Stomach smooth muscle (tissue), 2 donors: ENCODE measurements at regions not wholly inside any gene's neighbourhood (a gene's known extent, or its start where the extent isn't known, plus 50 kb on each side); places are given as distances from the start of the nearest gene placed in this dataset.

Source experiments
- H3K27ac ChIP-seq: one replicate; pipeline ENCODE4 v1.7.0; 2013; ENCODE audit warnings: mild to moderate bottlenecking, low read length, inconsistent platforms
- H3K27me3 ChIP-seq, 2 donors: one replicate each; pipeline ENCODE4 v1.7.0; 2013; ENCODE audit warnings: low read length in 2 of 2; ENCODE audit not compliant: insufficient read depth in 2 of 2, control insufficient read depth in 1 of 2
- H3K36me3 ChIP-seq, 2 donors: one replicate each; pipeline ENCODE4 v1.7.0; 2013; ENCODE audit warnings: low read length in 2 of 2; ENCODE audit not compliant: control insufficient read depth in 2 of 2, insufficient read depth in 2 of 2
- H3K4me1 ChIP-seq: one replicate; pipeline ENCODE4 v1.7.0; 2013; ENCODE audit warnings: low read length; ENCODE audit not compliant: control insufficient read depth, insufficient read depth
- H3K4me3 ChIP-seq, 2 donors: one replicate each; pipeline ENCODE4 v1.7.0; 2013; ENCODE audit warnings: low read length in 2 of 2
- H3K9ac ChIP-seq, 2 donors: one replicate each; pipeline ENCODE4 v1.7.0; 2013; ENCODE audit warnings: low read length in 2 of 2, mild to moderate bottlenecking in 1 of 2
- H3K9me3 ChIP-seq, 2 donors: one replicate each; pipeline ENCODE4 v1.7.0; 2013; ENCODE audit warnings: low read length in 2 of 2; ENCODE audit not compliant: control insufficient read depth in 2 of 2
- donor health status: healthy.
- donor health status: Pancreatic carcinoma.

DNA sequence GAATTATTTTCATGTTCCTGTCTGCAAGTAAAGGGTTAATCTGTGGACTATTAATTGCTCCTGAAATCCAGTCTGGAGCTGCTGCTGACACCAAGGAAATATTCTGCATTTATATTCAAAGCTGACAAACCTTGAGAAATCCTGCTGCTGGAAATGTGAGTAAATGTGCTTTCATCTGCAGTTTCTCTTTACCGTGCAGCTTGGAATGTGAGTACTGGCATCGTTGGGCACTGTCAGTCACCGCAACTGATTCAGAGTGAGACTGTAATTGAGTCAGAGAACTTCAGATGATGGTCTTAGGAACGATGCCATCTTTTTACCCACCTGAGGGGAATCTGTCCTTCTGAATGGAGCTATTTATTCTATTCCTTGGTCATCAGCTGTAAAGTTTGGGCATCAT lies 420.6 kb downstream of the SIPA1L2 start:
- H3K9ac ChIP-seq: no peak overlapping the region
- no peaks in the 10 kb centered on the region for H3K36me3 ChIP-seq
- no peaks in the 10 kb centered on the region for H3K4me1 ChIP-seq
- no peaks in the 10 kb centered on the region for H3K27me3 ChIP-seq
- H3K9me3 ChIP-seq: no peaks in the 10 kb centered on the region
- H3K4me3 ChIP-seq: no peak overlapping the region
- no peak overlapping the region for H3K27ac ChIP-seq

DNA sequence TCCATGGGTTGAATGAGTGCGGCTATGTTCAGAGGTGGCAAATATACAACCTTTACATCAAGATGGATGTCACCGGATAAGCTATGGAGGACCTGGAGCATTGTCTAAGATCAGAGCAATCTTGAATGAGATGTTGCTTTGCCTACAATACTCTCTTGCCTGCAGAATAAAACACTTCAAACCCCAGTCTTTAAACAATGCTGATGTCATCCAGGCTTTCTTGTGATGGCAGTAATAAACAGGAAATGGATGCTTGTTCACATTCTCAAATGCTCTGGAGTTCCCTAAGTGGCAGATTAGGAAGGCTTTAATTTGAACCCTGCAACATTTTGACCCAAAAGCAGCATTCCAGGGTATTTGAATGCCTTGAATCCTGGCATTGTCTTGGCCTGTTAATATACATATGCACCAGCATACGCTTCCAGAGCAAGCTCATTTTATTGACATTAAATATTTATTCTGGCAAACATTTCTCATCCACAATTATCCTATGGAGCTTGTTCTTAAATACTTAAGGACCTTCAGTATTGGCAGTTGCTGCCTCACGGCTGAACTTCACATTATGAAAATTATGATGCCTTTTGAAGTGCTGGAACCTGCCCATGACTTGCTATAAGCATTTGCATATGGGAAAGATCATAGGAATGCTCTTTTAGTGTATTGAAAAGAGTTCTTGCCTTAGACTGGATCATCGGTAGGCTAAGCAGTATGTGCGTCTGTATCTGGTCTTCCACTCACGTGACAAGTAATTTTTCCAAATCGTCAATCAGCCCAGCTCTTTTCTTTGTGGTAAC lies 422.7 kb downstream of the SIPA1L2 start:
- no peak overlapping the region for H3K4me3 ChIP-seq
- H3K9me3 ChIP-seq: no peaks in the 10 kb centered on the region
- H3K27ac ChIP-seq: no peak overlapping the region
- no peak overlapping the region for H3K9ac ChIP-seq
- H3K36me3 ChIP-seq: no peaks in the 10 kb centered on the region
- no peaks in the 10 kb centered on the region for H3K4me1 ChIP-seq
- no peaks in the 10 kb centered on the region for H3K27me3 ChIP-seq

GRCh38 chr1:232204269-232204668 lies 425.7 kb downstream of the SIPA1L2 start:
- no peaks in the 10 kb centered on the region for H3K27me3 ChIP-seq

DNA sequence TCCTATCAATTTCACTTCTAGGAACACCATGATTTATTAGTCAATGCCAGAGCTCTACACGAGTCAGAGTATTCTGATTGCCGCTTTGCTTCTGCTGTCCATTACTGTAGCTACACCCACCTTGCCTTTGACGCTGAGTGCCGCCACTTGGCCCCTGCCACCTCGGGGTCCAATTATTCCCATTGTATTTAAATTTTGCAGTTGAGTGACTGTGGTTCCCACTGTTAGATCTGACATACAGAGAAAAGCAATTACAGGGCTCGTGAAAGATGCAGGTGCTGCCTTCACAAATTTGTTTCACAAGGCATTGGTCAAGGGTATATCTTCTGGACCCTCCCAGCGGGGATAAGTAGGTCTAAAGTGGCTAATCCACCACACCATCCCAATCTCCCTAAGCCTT lies 428.9 kb downstream of the SIPA1L2 start:
- Histone ChIP-seq H3K4me1 (no peaks in the 10 kb centered on the region), H3K27ac (no peak overlapping the region), H3K4me3 (no peak overlapping the region), H3K9me3 (peaks cover 0 to 7% of the 10 kb centered on the region in 2 donors), H3K9ac (no peak overlapping the region), H3K27me3 (no peaks in the 10 kb centered on the region), H3K36me3 (no peaks in the 10 kb centered on the region)

More at GRCh38 chr1:232204269-232204668, 425.7 kb downstream of the SIPA1L2 start:
- H3K4me3 ChIP-seq: no peak overlapping the region
- no peaks in the 10 kb centered on the region for H3K36me3 ChIP-seq
- H3K27ac ChIP-seq: no peak overlapping the region
- peaks cover 0 to 7% of the 10 kb centered on the region in 2 donors for H3K9me3 ChIP-seq
- no peak overlapping the region for H3K9ac ChIP-seq
- H3K4me1 ChIP-seq: no peaks in the 10 kb centered on the region

DNA sequence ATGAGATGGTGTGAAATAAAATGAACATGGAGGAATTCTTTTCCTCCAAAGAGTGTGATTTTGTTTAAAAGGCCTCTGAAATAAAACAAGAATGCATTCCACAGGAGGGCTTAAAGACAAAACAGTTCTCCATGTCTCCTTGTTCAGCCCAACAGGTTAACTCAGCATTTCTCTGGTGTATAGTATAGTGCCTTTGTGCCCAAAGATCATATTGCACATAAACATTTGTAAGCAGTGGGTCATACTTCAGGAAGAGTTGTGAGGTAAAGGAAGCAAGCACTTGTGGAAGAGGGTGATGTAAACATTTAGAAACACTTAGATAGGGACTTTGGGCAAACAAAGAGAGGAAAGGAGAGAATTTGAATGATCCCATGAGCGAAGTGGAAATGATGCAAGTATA lies 433.9 kb downstream of the SIPA1L2 start:
- peaks cover 2% of the 10 kb centered on the region for H3K4me1 ChIP-seq
- H3K27ac ChIP-seq: no peak overlapping the region
- no peaks in the 10 kb centered on the region for H3K27me3 ChIP-seq
- H3K9ac ChIP-seq: no peak overlapping the region
- no peaks in the 10 kb centered on the region for H3K36me3 ChIP-seq
- peaks cover 0 to 7% of the 10 kb centered on the region in 2 donors for H3K9me3 ChIP-seq
- H3K4me3 ChIP-seq: no peak overlapping the region

- no peaks in the 10 kb centered on the region for H3K36me3 ChIP-seq
- H3K27ac ChIP-seq: no peak overlapping the region
- no peak overlapping the region for H3K9ac ChIP-seq
- peaks cover 2% of the 10 kb centered on the region for H3K4me1 ChIP-seq
- H3K9me3 ChIP-seq: no peaks in the 10 kb centered on the region
- no peak overlapping the region for H3K4me3 ChIP-seq
- H3K27me3 ChIP-seq: no peaks in the 10 kb centered on the region
Observed at GRCh38 chr1:232194424-232194823, 435.5 kb downstream of the SIPA1L2 start.

DNA sequence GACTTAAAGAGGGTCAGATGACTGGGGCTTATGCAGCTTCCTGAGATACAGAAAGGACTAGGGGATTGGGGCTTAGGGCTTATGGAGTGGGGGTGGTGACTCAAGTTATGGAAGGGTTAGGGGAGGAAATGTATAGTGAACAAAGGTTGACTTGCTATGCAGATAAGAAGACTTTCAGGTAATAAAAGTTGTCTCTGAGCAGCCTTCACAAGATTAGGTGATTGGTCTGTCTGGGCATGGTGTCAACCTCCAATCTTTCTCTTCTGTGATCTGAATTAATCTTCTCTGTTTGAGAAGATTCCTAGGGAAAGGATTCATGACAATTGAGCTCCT lies 436.5 kb downstream of the SIPA1L2 start:
- H3K36me3 ChIP-seq: no peaks in the 10 kb centered on the region
- no peak overlapping the region for H3K4me3 ChIP-seq
- H3K27me3 ChIP-seq: no peaks in the 10 kb centered on the region
- no peak overlapping the region for H3K9ac ChIP-seq
- H3K9me3 ChIP-seq: no peaks in the 10 kb centered on the region
- no peak overlapping the region for H3K27ac ChIP-seq
- peaks cover 2% of the 10 kb centered on the region for H3K4me1 ChIP-seq

DNA sequence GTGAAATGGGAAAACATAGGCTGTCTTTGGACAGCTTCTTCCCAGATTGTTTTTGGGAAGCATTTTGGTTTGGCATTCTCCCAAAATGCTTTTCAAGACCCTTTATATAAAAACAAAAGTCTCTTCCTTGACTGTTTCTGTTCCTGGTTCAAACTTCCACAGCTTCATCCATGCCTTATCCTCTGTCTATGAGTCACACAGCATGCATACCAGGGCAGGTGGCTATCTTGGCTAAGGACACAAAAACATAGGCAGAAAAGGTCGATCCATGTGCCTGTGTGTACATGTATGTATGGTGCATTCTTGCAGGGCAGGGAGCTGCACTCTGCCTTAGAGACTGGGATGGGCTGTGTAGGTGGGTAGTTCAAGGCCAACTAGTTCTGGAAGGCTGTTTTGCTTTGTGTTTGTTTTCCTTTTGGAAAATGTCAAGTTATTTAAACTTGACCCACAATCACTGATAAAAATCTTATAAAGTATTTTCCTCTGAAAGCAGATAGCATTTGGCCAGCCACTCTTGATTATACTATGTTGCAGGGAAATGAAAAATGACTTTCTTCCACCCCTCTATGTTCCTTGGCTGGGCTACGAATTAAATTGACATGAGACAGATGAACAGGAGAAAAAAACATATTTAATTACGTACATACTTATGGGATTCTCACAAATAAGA lies 437.0 kb downstream of the SIPA1L2 start:
- Histone ChIP-seq H3K9ac (no peak overlapping the region), H3K4me1 (peaks cover 2% of the 10 kb centered on the region), H3K27ac (no peak overlapping the region), H3K4me3 (no peak overlapping the region), H3K36me3 (no peaks in the 10 kb centered on the region), H3K27me3 (no peaks in the 10 kb centered on the region), H3K9me3 (no peaks in the 10 kb centered on the region)

DNA sequence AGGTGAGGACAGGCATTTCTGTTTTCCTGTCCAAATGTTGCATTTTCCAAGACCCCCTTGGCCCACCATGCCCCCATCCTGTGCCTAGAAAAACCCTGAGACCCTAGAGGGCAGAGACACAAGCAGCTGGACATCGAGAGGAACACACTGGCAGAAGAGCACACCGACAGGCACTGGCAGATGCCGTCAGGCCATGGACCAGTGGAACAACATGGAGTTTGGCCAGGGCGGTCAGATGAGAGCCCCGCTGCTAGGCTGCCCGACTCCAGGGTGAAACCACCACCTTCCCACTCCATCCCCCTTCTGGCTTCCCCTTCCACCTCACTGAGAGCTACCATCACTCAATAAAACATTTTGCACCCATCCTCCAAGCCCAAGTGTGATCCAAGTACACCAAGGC lies 438.4 kb downstream of the SIPA1L2 start:
- Histone ChIP-seq H3K36me3 (no peaks in the 10 kb centered on the region), H3K9me3 (no peaks in the 10 kb centered on the region), H3K4me1 (peaks cover 2% of the 10 kb centered on the region), H3K27ac (no peak overlapping the region), H3K27me3 (no peaks in the 10 kb centered on the region), H3K4me3 (no peak overlapping the region), H3K9ac (no peak overlapping the region)

DNA sequence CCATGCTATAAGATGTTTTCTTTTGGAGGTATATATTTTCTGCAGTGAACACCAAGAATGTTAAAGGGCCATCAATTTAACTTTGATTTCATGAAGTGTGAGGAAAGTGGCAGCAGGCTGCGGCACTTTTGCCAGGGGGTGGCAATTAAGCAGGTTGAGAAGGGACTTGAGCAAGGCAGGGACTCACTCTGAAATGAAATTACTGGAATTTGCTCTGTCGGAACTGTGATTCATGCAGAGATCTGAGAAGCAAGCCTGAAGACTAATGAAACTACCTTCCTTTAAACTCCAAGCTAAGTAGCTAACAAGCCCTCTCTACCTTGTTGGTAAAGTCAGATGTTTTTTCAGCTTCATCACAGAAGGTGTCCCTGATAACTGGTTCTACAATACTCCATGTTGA lies 441.6 kb downstream of the SIPA1L2 start:
- H3K9me3 ChIP-seq: no peaks in the 10 kb centered on the region
- peaks cover 2% of the 10 kb centered on the region for H3K4me1 ChIP-seq
- H3K9ac ChIP-seq: no peak overlapping the region
- H3K27ac ChIP-seq: no peak overlapping the region
- H3K4me3 ChIP-seq: no peak overlapping the region
- H3K36me3 ChIP-seq: no peaks in the 10 kb centered on the region
- H3K27me3 ChIP-seq: no peaks in the 10 kb centered on the region

GRCh38 chr1:232186931-232187330 lies 443.0 kb downstream of the SIPA1L2 start:
- no peak overlapping the region for H3K4me3 ChIP-seq
- no peaks in the 10 kb centered on the region for H3K36me3 ChIP-seq
- no peaks in the 10 kb centered on the region for H3K27me3 ChIP-seq
- no peaks in the 10 kb centered on the region for H3K9me3 ChIP-seq
- H3K4me1 ChIP-seq: no peaks in the 10 kb centered on the region
- H3K9ac ChIP-seq: no peak overlapping the region
- H3K27ac ChIP-seq: no peak overlapping the region
